TTC549 (cell line): ENCODE measurements at regions not wholly inside any gene's neighbourhood (a gene's known extent, or its start where the extent isn't known, plus 50 kb on each side); places are given as distances from the start of the nearest gene placed in this dataset.

Experiments
- FAIRE-seq: peaks from 2 replicates; lab custom pipeline; 2012; peaks lifted over from hg19 to GRCh38; lab: Jason Lieb, UNC

DNA sequence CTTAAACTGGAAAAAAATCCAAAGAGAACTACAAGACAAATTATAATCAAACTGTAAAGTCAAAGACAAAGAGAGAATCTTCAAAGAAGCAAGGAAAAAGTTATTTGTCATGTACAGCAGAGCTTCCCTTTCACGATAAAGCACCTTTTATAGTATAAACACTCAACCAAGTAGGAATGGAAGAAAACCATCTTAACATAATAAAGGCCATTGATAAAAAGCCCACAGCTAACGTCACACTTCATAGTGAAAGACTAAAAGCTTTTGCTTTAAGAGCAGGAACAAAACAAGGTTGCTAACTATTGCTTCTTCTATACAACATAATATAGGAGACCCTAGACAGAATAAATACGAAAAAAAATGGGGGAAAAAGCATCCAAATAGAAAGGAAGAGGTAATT lies 595.7 kb upstream of the POU3F4 start:
- no peak for FAIRE-seq

DNA sequence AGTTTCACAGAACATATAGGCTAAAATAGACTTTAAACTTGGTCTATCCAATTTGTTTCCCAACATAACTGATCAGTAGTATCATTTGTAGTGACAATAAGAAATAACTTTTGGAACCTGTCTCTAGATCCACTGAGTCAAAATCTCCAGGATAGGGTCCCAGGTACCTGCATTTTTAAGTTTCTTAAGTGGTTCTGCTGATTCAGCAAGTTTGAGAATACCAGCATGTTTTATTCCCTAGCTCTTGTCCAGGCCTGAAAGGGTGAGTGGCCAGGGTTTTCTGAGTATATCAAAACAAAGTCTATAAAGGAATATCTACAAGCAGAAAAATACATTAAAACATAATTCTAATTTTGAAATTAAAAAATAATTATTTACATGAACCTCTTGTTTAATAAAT lies 573.1 kb upstream of the POU3F4 start:
- no peak for FAIRE-seq

DNA sequence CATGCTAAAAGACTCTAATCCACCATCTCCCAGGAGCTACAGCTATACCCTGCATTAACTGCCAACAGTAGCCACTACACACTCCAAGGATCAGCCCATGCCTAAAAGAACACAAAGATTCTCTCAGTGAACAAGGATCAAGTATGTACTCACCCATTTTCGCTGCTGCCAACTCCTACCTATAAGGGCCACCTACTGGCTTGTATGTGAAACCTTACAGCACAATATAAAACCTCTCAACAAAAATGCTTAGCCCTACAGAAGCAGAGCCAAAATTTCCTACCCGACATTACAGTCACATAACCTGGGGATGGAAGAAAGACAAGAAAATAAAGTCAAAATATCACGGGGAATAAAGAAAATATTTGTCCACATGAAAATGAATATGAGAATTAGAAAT lies 562.8 kb upstream of the POU3F4 start:
- no peak for FAIRE-seq

DNA sequence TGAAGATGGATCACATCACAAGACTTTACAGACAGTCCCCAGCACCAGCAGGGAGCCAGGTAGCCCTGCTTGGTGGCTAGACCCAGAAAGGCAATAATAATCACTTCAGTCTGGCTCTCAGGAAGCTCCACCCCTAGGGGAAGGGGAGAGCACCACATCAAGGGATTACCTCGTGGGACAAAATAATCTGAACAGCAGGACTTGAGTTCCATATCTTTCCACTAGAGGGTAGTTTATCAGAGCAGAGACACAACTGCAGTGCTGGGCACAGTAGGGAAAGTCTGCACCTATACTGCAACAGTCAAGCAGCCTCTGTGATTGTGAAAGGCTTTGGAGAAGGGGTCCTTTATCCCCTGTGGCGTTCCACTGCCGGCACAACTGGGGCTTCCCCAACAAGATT lies 547.0 kb upstream of the POU3F4 start:
- no peak for FAIRE-seq

DNA sequence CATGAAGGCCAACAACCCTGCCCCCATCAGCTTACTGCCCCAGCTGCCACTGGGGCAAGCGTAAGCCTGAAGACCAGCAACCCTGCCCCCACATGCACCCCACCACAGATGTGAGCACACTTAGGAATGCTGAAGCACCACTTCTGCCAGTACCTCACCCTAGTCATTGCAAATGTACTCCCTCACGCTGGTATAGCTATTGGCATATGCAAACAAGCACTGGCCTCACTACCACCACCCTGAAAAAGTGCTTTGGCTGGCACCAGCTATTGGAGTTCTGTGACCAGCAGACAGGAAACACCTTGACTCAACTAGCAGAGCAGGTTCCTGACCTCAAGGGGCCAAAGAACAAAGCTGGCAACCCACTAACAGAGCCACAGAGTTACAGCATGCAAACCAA lies 534.4 kb upstream of the POU3F4 start:
- FAIRE-seq: no peak

DNA sequence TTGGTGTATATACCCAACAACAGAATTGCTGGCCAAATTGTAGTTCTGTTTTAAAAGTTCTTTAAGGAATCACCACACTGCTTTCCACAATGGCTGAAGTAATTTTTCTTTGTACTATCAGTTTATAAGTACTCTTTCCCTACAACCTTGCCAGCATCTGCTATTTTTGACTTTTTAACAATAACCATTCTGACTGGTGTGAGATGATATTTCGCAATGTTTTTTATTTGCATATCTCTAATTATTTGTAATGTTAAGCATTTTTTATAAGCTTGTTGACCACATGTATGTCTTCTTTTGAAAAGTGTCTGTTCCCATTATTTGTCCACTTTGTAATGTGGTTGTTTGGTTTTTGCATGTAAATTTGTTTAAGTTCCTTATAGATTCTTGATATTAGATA lies 509.9 kb upstream of the POU3F4 start:
- no peak for FAIRE-seq

DNA sequence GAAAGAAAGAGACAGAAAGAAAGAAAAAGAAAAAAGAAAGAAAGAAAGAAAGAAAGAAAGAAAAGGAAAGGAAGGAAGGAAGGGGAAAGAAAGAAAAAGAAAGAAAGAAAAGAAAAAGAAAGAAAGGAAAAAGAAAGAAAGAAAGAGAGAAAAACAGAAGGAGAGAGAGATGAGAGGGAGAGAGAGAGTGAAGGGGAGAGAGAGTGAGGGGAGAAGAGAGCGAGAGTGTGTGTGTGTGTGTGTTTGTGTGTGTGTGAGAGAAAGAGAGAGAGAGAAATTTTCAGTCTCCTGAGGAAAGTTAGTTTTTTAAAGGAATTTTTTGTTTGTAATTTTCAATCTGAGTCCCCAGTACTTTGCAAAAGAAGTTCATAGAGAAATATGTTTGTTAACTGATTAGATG lies 504.1 kb upstream of the POU3F4 start:
- FAIRE-seq: no peak

DNA sequence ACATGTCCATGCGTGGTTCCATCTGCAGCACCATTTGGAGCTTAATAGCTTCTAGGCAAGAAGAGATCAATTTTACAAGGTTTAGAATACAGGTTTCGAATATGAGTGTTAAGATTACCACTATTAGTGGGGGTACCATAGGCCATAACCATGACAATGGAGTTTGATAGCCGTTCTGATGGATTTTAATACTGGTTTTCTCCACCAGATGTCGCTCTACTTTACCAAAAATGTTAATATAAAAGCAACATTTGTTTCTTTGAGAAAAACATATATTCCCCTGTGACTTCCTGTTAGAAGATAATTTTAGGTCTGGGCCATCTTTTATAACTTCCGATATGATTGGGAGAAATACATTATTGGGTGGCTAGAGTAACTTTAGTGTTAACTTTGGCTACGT lies 499.7 kb upstream of the POU3F4 start:
- FAIRE-seq: no peak

DNA sequence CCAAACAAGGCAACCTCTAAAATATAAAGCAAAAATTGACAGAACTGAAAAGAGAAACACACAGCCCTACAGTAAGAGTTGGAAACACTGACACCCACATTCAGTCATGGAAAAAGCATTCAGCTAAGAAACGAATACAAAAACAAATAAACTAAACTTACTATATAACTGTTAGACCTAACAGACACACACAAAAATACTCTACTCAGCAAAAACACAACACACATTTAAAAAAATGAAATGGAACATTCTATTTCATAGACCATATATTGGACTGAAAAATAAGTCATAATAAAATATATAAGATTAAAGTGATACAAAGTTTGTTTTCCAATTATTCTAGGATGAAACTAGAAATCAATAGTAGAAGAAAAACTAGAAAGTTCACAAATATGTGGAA lies 488.8 kb upstream of the POU3F4 start:
- FAIRE-seq: peak; percentile 13

DNA sequence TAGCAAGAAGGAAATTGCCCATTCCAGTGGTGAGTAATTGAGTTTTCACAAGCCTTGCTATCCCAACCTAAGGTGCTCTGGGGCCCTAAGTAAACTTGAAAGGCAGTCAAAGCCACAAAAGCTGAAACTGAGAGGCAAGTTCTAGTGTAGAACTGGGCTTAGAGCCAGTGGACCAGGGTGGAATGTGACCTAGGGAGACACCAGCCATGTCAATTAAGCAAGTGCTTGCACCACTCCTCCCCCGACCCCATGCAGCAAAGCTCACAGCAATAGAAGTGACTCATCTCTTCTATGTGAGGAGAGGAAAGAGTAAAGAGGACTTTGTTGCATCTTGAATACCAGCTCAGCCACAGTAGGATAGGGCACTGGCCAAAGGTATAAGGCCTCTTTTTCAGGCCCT lies 486.1 kb upstream of the POU3F4 start:
- no peak for FAIRE-seq
